H9 (cell line): ENCODE measurements at regions not wholly inside any gene's neighbourhood (a gene's known extent, or its start where the extent isn't known, plus 50 kb on each side); places are given as distances from the start of the nearest gene placed in this dataset.

Source experiments
- DNase-seq: peaks from one replicate; pipeline ENCODE4 v3.0.0-alpha.2; 2017
- H2AFZ ChIP-seq: one replicate; pipeline ENCODE4 v1.6.1; 2013; ENCODE audit warnings: mild to moderate bottlenecking, low read length, control low read depth, moderate library complexity
- H2AK5ac ChIP-seq: 2 replicates; pipeline ENCODE4 v1.6.1; 2013; ENCODE audit warnings: low read length, control low read depth, mixed read lengths; ENCODE audit not compliant: insufficient read length
- H2BK120ac ChIP-seq: one replicate; pipeline ENCODE4 v1.6.1; 2013; ENCODE audit warnings: low read depth, mild to moderate bottlenecking, low read length, control low read depth, inconsistent platforms; ENCODE audit not compliant: poor library complexity, severe bottlenecking
- H2BK12ac ChIP-seq: 2 replicates; pipeline ENCODE4 v1.6.1; 2013; ENCODE audit warnings: low read length, control low read depth, mixed read lengths, low read depth; ENCODE audit not compliant: insufficient read length
- H2BK15ac ChIP-seq: 2 replicates; pipeline ENCODE4 v1.6.1; 2013; ENCODE audit warnings: low read depth, low read length, control low read depth
- H2BK20ac ChIP-seq: one replicate; pipeline ENCODE4 v1.6.1; 2013; ENCODE audit warnings: low read depth, mild to moderate bottlenecking, low read length, control low read depth, inconsistent platforms; ENCODE audit not compliant: poor library complexity, severe bottlenecking
- H2BK5ac ChIP-seq: 2 replicates; pipeline ENCODE4 v1.6.1; 2013; ENCODE audit warnings: low read length, control low read depth, mixed read lengths; ENCODE audit not compliant: insufficient read length
- H3K14ac ChIP-seq: 2 replicates; pipeline ENCODE4 v1.6.1; 2013; ENCODE audit warnings: low read length, control low read depth; ENCODE audit not compliant: insufficient read depth
- H3K18ac ChIP-seq: 2 replicates; pipeline ENCODE4 v1.6.1; 2013; ENCODE audit warnings: low read depth, mild to moderate bottlenecking, mixed read lengths, low read length, control low read depth; ENCODE audit not compliant: insufficient read length
- H3K23ac ChIP-seq: 2 replicates; pipeline ENCODE4 v1.6.1; 2013; ENCODE audit warnings: low read length, control low read depth, mixed read lengths, low read depth; ENCODE audit not compliant: insufficient read length
- H3K23me2 ChIP-seq: 2 replicates; pipeline ENCODE4 v1.6.1; 2013; ENCODE audit warnings: low read depth, mild to moderate bottlenecking, mixed read lengths, low read length, control low read depth; ENCODE audit not compliant: insufficient read length, poor library complexity, severe bottlenecking
- H3K27ac ChIP-seq: 2 replicates; pipeline ENCODE4 v1.5.1; 2013; ENCODE audit warnings: low read length, control low read depth, mixed read lengths, low read depth; ENCODE audit not compliant: insufficient read length
- H3K27me3 ChIP-seq: 2 replicates; pipeline ENCODE4 v1.6.1; 2013; ENCODE audit warnings: low read length, control low read depth, inconsistent platforms; ENCODE audit not compliant: insufficient read depth
- H3K4ac ChIP-seq: 2 replicates; pipeline ENCODE4 v1.6.1; 2013; ENCODE audit warnings: low read depth, mild to moderate bottlenecking, control low read depth, inconsistent platforms, low read length, moderate library complexity
- H3K4me1 ChIP-seq: 2 replicates; pipeline ENCODE4 v1.6.1; 2013; ENCODE audit warnings: low read length, control low read depth, inconsistent platforms; ENCODE audit not compliant: insufficient read depth
- H3K4me2 ChIP-seq: 2 replicates; pipeline ENCODE4 v1.6.1; 2013; ENCODE audit warnings: low read length, control low read depth, mixed read lengths; ENCODE audit not compliant: insufficient read length, insufficient read depth
- H3K56ac ChIP-seq: 2 replicates; pipeline ENCODE4 v1.6.1; 2013; ENCODE audit warnings: low read depth, mild to moderate bottlenecking, mixed read lengths, low read length, control low read depth; ENCODE audit not compliant: insufficient read length
- H3K79me1 ChIP-seq: 2 replicates; pipeline ENCODE4 v1.6.1; 2013; ENCODE audit warnings: low read depth, mild to moderate bottlenecking, moderate library complexity, low read length, control low read depth, inconsistent platforms; ENCODE audit not compliant: insufficient read depth, poor library complexity, severe bottlenecking
- H3K79me2 ChIP-seq: 2 replicates; pipeline ENCODE4 v1.6.1; 2013; ENCODE audit warnings: low read length, control low read depth, inconsistent platforms; ENCODE audit not compliant: insufficient read depth
- H3K9ac ChIP-seq: 2 replicates; pipeline ENCODE4 v1.6.1; 2013; ENCODE audit warnings: low read length, control low read depth, mixed read lengths; ENCODE audit not compliant: insufficient read length; ENCODE audit errors: extremely low read depth
- H3K9me3 ChIP-seq: one replicate; pipeline ENCODE4 v1.6.1; 2013; ENCODE audit warnings: low read depth, low read length, inconsistent platforms; ENCODE audit not compliant: control insufficient read depth
- H3T11ph ChIP-seq: one replicate; pipeline ENCODE4 v1.6.1; 2013; ENCODE audit warnings: mild to moderate bottlenecking, low read length, control low read depth, inconsistent platforms
- H4K20me1 ChIP-seq: one replicate; pipeline ENCODE4 v1.6.1; 2013; ENCODE audit not compliant: control insufficient read depth, insufficient read length, insufficient read depth
- H4K5ac ChIP-seq: 2 replicates; pipeline ENCODE4 v1.6.1; 2013; ENCODE audit warnings: low read depth, mild to moderate bottlenecking, mixed read lengths, low read length, control low read depth; ENCODE audit not compliant: insufficient read length
- H4K8ac ChIP-seq: replicated peaks from 2 replicates; pipeline ENCODE4 v1.6.1; 2013; ENCODE audit warnings: low read length, control low read depth, mixed read lengths, low read depth; ENCODE audit not compliant: insufficient read length
- H4K91ac ChIP-seq: 2 replicates; pipeline ENCODE4 v1.6.1; 2013; ENCODE audit warnings: low read depth, mild to moderate bottlenecking, moderate library complexity, mixed read lengths, low read length, control low read depth; ENCODE audit not compliant: insufficient read length
- H3K27ac Mint-ChIP-seq, 3 experiments: 2 replicates in 2 of 3; 3 replicates in 1 of 3; pipeline ENCODE4 v1.8.0; 2020 to 2021; ENCODE audit warnings: mixed read lengths in 3 of 3, mild to moderate bottlenecking in 1 of 3, moderate library complexity in 1 of 3
- H3K27me3 Mint-ChIP-seq: 2 replicates; pipeline ENCODE4 v1.8.0; 2021; ENCODE audit warnings: low read depth, mild to moderate bottlenecking, moderate library complexity, mixed read lengths
- H3K36me3 Mint-ChIP-seq, 3 experiments: 2 replicates in 2 of 3; 3 replicates in 1 of 3; pipeline ENCODE4 v1.8.0; 2020 to 2021; ENCODE audit warnings: low read depth in 3 of 3, mixed read lengths in 3 of 3; ENCODE audit not compliant: insufficient read depth in 1 of 3
- H3K4me1 Mint-ChIP-seq, 2 experiments: 2 replicates each; pipeline ENCODE4 v1.8.0; 2020; ENCODE audit warnings: mixed read lengths in 2 of 2
- H3K4me3 Mint-ChIP-seq, 2 experiments: 2 replicates in 1 of 2; 3 replicates in 1 of 2; pipeline ENCODE4 v1.8.0; 2020 to 2021; ENCODE audit warnings: mild to moderate bottlenecking in 2 of 2, mixed read lengths in 2 of 2, moderate library complexity in 1 of 2
- H3K9me3 Mint-ChIP-seq, 2 experiments: 2 replicates in 1 of 2; 3 replicates in 1 of 2; pipeline ENCODE4 v1.8.0; 2020; ENCODE audit warnings: mild to moderate bottlenecking in 2 of 2, mixed read lengths in 2 of 2, moderate library complexity in 1 of 2
- WGBS: extraction: QIAGEN DNeasy Blood & Tissue Kit; methylation state at CpG from one replicate; pipeline ENCODE4 v1.1.7; 2013; ENCODE audit warnings: missing lambda C conversion rate, low lambda C conversion rate, mixed read lengths; ENCODE audit not compliant: insufficient read length; ENCODE audit errors: extremely low coverage; 5-methylcytosine and 5-hydroxymethylcytosine counted together
- TF ChIP-seq, protein P1 (sequence below): fragments of 200-600 bp; sonication (generic); conservative IDR thresholded peaks from 3 replicates; pipeline ENCODE4 v1.8.0; 2021; ENCODE audit warnings: antibody characterized with exemption, mild to moderate bottlenecking

DNA sequence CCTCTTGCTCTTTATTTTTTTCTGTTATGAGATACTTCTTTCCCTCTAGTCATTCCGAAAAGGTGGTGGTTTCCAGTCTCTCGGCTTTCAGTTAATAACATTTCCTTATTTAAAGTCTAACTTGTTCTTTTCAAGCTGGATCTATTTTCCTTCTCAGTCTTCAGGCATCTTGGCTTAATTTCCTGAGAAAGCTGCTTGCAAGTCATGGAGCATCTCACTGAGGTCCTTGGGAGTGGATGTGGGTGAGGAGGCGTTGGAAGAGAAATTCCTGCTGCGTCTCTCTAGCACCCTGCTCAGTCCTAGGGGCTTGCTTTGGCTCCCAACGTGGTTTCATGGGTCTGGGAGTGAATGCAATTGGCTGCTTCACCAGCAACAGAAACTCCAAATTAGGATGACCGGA, 210.2 kb upstream of the MKI67 start:
- Histone ChIP-seq H3K23me2 (no peaks in the 10 kb centered on the region), H3K56ac (no peak overlapping the region), H2BK15ac (no peak overlapping the region), H3K27ac (no peak overlapping the region), H4K5ac (no peak overlapping the region), H3K9me3 (no peaks in the 10 kb centered on the region), H3K4me1 (no peaks in the 10 kb centered on the region), H3K79me1 (no peaks in the 10 kb centered on the region), H2BK120ac (no peak overlapping the region), H4K20me1 (no peaks in the 10 kb centered on the region), H4K8ac (no peak overlapping the region), H2AK5ac (no peak overlapping the region), H3K9ac (no peak overlapping the region), H2BK12ac (no peak overlapping the region), H3T11ph (no peak overlapping the region), H3K14ac (no peak overlapping the region), H3K18ac (no peak overlapping the region), H3K4me2 (no peak overlapping the region), H3K4ac (no peak overlapping the region), H3K23ac (no peak overlapping the region), H3K27me3 (no peaks in the 10 kb centered on the region), H2AFZ (no peak overlapping the region), H2BK5ac (no peak overlapping the region), H4K91ac (no peak overlapping the region), H3K79me2 (no peaks in the 10 kb centered on the region), H2BK20ac (no peak overlapping the region)
- Mint-ChIP-seq H3K9me3 (no peaks in the 10 kb centered on the region), H3K4me1 (no peaks in the 10 kb centered on the region), H3K27ac (no peak overlapping the region; a peak in 1 of 7 replicates), H3K36me3 (no peaks in the 10 kb centered on the region), H3K27me3 (peaks cover 2% of the 10 kb centered on the region), H3K4me3 (no peak overlapping the region)
- no CpG with 5 or more reads among the region's 6 CpGs for WGBS
- TF ChIP-seq, protein P1, sequence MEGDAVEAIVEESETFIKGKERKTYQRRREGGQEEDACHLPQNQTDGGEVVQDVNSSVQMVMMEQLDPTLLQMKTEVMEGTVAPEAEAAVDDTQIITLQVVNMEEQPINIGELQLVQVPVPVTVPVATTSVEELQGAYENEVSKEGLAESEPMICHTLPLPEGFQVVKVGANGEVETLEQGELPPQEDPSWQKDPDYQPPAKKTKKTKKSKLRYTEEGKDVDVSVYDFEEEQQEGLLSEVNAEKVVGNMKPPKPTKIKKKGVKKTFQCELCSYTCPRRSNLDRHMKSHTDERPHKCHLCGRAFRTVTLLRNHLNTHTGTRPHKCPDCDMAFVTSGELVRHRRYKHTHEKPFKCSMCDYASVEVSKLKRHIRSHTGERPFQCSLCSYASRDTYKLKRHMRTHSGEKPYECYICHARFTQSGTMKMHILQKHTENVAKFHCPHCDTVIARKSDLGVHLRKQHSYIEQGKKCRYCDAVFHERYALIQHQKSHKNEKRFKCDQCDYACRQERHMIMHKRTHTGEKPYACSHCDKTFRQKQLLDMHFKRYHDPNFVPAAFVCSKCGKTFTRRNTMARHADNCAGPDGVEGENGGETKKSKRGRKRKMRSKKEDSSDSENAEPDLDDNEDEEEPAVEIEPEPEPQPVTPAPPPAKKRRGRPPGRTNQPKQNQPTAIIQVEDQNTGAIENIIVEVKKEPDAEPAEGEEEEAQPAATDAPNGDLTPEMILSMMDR: no peak
- no peak for DNase-seq
